OCI-LY7 (cell line): ENCODE measurements at regions not wholly inside any gene's neighbourhood (a gene's known extent, or its start where the extent isn't known, plus 50 kb on each side); places are given as distances from the start of the nearest gene placed in this dataset.

Source experiments
- BruUV-seq: library from RNA; stranded (reverse); fragments of 400-500 nt; replicated peaks from 2 replicates; lab custom pipeline; 2021; lab: Mats Ljungman, UMichigan
- CTCF ChIA-PET: fragments of 300-600 bp; sonication (Branson Sonifier 250); formaldehyde crosslinking; loops from one replicate; lab custom pipeline; 2022; ENCODE audit warnings: antibody characterized with exemption; ENCODE audit not compliant: unreplicated experiment; lab: Charles Lee
- POLR2A ChIA-PET: fragments of 300-600 bp; sonication (Branson Sonifier 250); formaldehyde crosslinking; loops from one replicate; lab custom pipeline; 2022; ENCODE audit warnings: antibody characterized with exemption; lab: Charles Lee
- DNase-seq: peaks from one replicate; pipeline ENCODE4 v3.0.0-alpha.2; 2015; ENCODE audit warnings: low spot score
- H2AFZ ChIP-seq: fragments of 200-600 bp; sonication (generic), shearing (Covaris generic); 2 replicates; pipeline ENCODE4 v1.6.1; 2014; ENCODE audit warnings: mild to moderate bottlenecking, antibody characterized with exemption, low read length, moderate library complexity
- H3K27ac ChIP-seq: fragments of 200-600 bp; sonication (generic); 2 replicates; pipeline ENCODE4 v1.5.1; 2014; ENCODE audit warnings: mixed run types, low read depth, mild to moderate bottlenecking, moderate library complexity, low read length, inconsistent platforms; ENCODE audit not compliant: poor library complexity, severe bottlenecking
- H3K36me3 ChIP-seq: fragments of 200-600 bp; sonication (generic); 2 replicates; pipeline ENCODE4 v1.6.1; 2014; ENCODE audit warnings: mild to moderate bottlenecking, antibody characterized with exemption, low read length, moderate library complexity, mixed read lengths; ENCODE audit not compliant: insufficient read depth
- H3K4me1 ChIP-seq: fragments of 200-600 bp; sonication (generic); 2 replicates; pipeline ENCODE4 v1.5.1; 2014; ENCODE audit warnings: mild to moderate bottlenecking, low read length; ENCODE audit not compliant: insufficient read depth, poor library complexity, severe bottlenecking
- H3K4me2 ChIP-seq: fragments of 200-600 bp; sonication (generic); 2 replicates; pipeline ENCODE4 v1.6.1; 2014; ENCODE audit warnings: mild to moderate bottlenecking, low read length
- H3K4me3 ChIP-seq: fragments of 200-600 bp; sonication (generic); 2 replicates; pipeline ENCODE4 v1.5.1; 2014; ENCODE audit warnings: mild to moderate bottlenecking, low read depth, low read length; ENCODE audit not compliant: poor library complexity, severe bottlenecking
- H3K79me2 ChIP-seq: fragments of 200-600 bp; sonication (generic); 2 replicates; pipeline ENCODE4 v1.6.1; 2016; ENCODE audit warnings: low read depth, mild to moderate bottlenecking, low read length, moderate library complexity, mixed read lengths; ENCODE audit not compliant: insufficient read depth
- H3K9me2 ChIP-seq: fragments of 200-600 bp; sonication (generic); 2 replicates; pipeline ENCODE4 v1.6.1; 2016; ENCODE audit warnings: mild to moderate bottlenecking, low read length, mixed read lengths; ENCODE audit not compliant: insufficient read depth
- H3K9me3 ChIP-seq: fragments of 200-600 bp; sonication (generic); 2 replicates; pipeline ENCODE4 v1.6.1; 2014; ENCODE audit warnings: mild to moderate bottlenecking, mixed run types, low read length, mixed read lengths
- H4K20me1 ChIP-seq: fragments of 200-600 bp; sonication (generic); 2 replicates; pipeline ENCODE4 v1.6.1; 2014; ENCODE audit warnings: mild to moderate bottlenecking, antibody characterized with exemption, low read length, moderate library complexity, mixed read lengths; ENCODE audit not compliant: insufficient read depth
- CTCF ChIP-seq: fragments of 200-600 bp; sonication (generic); conservative IDR thresholded peaks from 2 replicates; pipeline ENCODE4 v1.5.1; 2014; ENCODE audit warnings: mild to moderate bottlenecking, antibody characterized with exemption, low read length, moderate library complexity, mixed read lengths
- EZH2phosphoT487 ChIP-seq: fragments of 200-600 bp; sonication (generic); IDR thresholded peaks from 2 replicates; pipeline ENCODE4 v1.6.1; 2018; ENCODE audit warnings: low read depth, borderline replicate concordance, mild to moderate bottlenecking, mixed run types, antibody characterized with exemption, low read length, moderate library complexity, mixed read lengths
- intact Hi-C: fragments of 100-400 bp; cut with micrococcal nuclease; formaldehyde crosslinking; loops from one replicate; pipeline ENCODE4 v1.10.0; 2022; ENCODE audit not compliant: unreplicated experiment

DNA sequence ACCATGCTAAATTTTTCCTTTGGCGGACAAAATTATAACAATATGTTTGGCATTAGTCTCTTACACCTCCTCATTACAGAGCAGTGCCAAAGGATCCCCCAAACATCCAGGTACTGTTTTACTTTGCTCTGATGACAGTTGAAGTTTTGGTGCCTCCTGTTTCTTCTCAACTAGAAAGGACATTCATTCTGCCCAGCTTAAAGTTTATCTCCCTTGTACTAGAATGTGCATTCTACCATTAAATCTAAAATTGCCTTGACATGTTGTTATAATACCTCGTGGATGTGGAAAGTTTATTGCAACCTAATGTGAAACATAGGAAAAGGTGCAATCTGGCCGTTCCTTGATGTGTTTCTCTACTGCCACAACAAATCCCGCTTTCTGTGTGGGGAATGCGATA lies 173.4 kb downstream of the KITLG start:
- POLR2A ChIA-PET, result no interaction called here
- H3K79me2 ChIP-seq, result no peaks in the 10 kb centered on the region
- no peak overlapping the region for H3K4me3 ChIP-seq
- DNase-seq, result no peak
- BruUV-seq, result no TSS peak
- no peak overlapping the region for H3K4me2 ChIP-seq
- H3K9me2 ChIP-seq, result no peaks in the 10 kb centered on the region
- TF ChIP-seq CTCF, result no peak
- TF ChIP-seq EZH2phosphoT487, result no peak
- intact Hi-C loops, result no loop called here
- H3K9me3 ChIP-seq, result no peaks in the 10 kb centered on the region
- H3K27ac ChIP-seq, result no peak overlapping the region
- no peaks in the 10 kb centered on the region for H3K36me3 ChIP-seq
- CTCF ChIA-PET, result no interaction called here
- H3K4me1 ChIP-seq, result no peaks in the 10 kb centered on the region
- H4K20me1 ChIP-seq, result no peaks in the 10 kb centered on the region
- H2AFZ ChIP-seq, result no peak overlapping the region

- POLR2A ChIA-PET, result no interaction called here
Measured at GRCh38 chr12:88408823-88409222, 171.4 kb downstream of the KITLG start.

DNA sequence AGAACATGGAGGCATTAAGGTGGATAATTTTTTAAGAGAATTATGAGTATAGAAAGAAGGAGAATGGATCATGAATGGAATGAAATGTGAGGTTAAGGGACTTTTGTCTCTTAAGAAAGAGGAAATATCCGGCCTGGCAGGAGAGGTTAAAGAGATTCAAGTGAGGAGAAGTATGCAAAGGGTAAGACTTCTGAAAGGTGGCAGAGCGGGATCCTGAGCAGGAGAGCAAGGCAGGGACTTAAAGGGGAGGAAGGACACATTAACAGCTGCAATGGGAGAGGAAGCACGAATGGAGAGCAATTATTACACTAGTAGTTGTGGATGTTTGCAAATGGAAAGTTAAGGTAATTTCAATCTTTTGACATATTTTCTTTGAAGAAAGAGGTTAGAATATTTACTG lies 171.0 kb downstream of the KITLG start:
- no peaks in the 10 kb centered on the region for H3K79me2 ChIP-seq
- ChIA-PET CTCF (no interaction called here), POLR2A (no interaction called here)
- BruUV-seq, result no TSS peak
- intact Hi-C loops, result no loop called here
- no peak overlapping the region for H2AFZ ChIP-seq
- TF ChIP-seq EZH2phosphoT487 (no peak), CTCF (no peak)
- H4K20me1 ChIP-seq, result no peaks in the 10 kb centered on the region
- no peak for DNase-seq
- no peak overlapping the region for H3K4me2 ChIP-seq
- H3K9me3 ChIP-seq, result no peaks in the 10 kb centered on the region
- H3K4me3 ChIP-seq, result no peak overlapping the region
- H3K27ac ChIP-seq, result no peak overlapping the region
- no peaks in the 10 kb centered on the region for H3K36me3 ChIP-seq
- no peaks in the 10 kb centered on the region for H3K9me2 ChIP-seq
- H3K4me1 ChIP-seq, result no peaks in the 10 kb centered on the region

More at GRCh38 chr12:88408823-88409222, 171.4 kb downstream of the KITLG start:
- DNase-seq, result no peak
- no peak overlapping the region for H3K4me2 ChIP-seq
- CTCF ChIA-PET, result no interaction called here
- H3K9me3 ChIP-seq, result no peaks in the 10 kb centered on the region
- H3K4me1 ChIP-seq, result no peaks in the 10 kb centered on the region
- H3K36me3 ChIP-seq, result no peaks in the 10 kb centered on the region
- no TSS peak for BruUV-seq
- no peaks in the 10 kb centered on the region for H3K79me2 ChIP-seq
- H3K9me2 ChIP-seq, result no peaks in the 10 kb centered on the region
- TF ChIP-seq CTCF, result no peak
- TF ChIP-seq EZH2phosphoT487, result no peak
- no peak overlapping the region for H3K4me3 ChIP-seq
- H3K27ac ChIP-seq, result no peak overlapping the region
- no peaks in the 10 kb centered on the region for H4K20me1 ChIP-seq
- H2AFZ ChIP-seq, result no peak overlapping the region
- intact Hi-C loops, result no loop called here
